HL-60 (cell line): ENCODE measurements at regions not wholly inside any gene's neighbourhood (a gene's known extent, or its start where the extent isn't known, plus 50 kb on each side); places are given as distances from the start of the nearest gene placed in this dataset.

Experiments used
- POLR2AphosphoS5 ChIP-seq: IDR thresholded peaks from 2 replicates; pipeline ENCODE4 v1.6.1; 2012; ENCODE audit warnings: low read depth
- TF ChIP-seq, protein P1 (sequence below): IDR thresholded peaks from one replicate; pipeline ENCODE4 v1.5.1; 2011; ENCODE audit warnings: low read length, control low read depth, inconsistent platforms; ENCODE audit not compliant: insufficient read depth
- TF ChIP-seq, protein P2 (sequence below): IDR thresholded peaks from 2 replicates; pipeline ENCODE4 v1.6.1; 2012; ENCODE audit warnings: low read depth; ENCODE audit not compliant: insufficient replicate concordance

DNA sequence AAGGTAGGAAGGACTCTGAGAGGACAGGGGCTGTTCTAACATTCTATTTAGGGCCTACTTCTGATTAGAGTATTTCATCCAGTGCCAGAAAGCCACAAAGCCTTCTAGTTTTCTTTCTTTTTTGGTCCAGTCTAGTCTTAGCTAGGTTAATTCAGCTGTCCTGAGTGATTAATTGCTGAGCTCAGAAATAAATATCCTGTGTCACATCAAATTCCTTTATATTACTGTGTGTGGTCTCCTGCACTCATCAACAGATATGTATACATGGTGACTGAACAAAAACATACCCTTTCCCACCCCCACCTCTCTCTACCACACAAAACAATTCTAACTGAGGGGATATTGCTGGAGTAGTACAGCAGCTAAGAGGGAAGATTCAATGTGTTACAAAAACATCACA is 601.5 kb upstream of the NRSN1 start:
- no peak for TF ChIP-seq POLR2AphosphoS5
- TF ChIP-seq, protein P1, sequence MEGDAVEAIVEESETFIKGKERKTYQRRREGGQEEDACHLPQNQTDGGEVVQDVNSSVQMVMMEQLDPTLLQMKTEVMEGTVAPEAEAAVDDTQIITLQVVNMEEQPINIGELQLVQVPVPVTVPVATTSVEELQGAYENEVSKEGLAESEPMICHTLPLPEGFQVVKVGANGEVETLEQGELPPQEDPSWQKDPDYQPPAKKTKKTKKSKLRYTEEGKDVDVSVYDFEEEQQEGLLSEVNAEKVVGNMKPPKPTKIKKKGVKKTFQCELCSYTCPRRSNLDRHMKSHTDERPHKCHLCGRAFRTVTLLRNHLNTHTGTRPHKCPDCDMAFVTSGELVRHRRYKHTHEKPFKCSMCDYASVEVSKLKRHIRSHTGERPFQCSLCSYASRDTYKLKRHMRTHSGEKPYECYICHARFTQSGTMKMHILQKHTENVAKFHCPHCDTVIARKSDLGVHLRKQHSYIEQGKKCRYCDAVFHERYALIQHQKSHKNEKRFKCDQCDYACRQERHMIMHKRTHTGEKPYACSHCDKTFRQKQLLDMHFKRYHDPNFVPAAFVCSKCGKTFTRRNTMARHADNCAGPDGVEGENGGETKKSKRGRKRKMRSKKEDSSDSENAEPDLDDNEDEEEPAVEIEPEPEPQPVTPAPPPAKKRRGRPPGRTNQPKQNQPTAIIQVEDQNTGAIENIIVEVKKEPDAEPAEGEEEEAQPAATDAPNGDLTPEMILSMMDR: no peak
- TF ChIP-seq, protein P2, sequence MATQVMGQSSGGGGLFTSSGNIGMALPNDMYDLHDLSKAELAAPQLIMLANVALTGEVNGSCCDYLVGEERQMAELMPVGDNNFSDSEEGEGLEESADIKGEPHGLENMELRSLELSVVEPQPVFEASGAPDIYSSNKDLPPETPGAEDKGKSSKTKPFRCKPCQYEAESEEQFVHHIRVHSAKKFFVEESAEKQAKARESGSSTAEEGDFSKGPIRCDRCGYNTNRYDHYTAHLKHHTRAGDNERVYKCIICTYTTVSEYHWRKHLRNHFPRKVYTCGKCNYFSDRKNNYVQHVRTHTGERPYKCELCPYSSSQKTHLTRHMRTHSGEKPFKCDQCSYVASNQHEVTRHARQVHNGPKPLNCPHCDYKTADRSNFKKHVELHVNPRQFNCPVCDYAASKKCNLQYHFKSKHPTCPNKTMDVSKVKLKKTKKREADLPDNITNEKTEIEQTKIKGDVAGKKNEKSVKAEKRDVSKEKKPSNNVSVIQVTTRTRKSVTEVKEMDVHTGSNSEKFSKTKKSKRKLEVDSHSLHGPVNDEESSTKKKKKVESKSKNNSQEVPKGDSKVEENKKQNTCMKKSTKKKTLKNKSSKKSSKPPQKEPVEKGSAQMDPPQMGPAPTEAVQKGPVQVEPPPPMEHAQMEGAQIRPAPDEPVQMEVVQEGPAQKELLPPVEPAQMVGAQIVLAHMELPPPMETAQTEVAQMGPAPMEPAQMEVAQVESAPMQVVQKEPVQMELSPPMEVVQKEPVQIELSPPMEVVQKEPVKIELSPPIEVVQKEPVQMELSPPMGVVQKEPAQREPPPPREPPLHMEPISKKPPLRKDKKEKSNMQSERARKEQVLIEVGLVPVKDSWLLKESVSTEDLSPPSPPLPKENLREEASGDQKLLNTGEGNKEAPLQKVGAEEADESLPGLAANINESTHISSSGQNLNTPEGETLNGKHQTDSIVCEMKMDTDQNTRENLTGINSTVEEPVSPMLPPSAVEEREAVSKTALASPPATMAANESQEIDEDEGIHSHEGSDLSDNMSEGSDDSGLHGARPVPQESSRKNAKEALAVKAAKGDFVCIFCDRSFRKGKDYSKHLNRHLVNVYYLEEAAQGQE: no peak
